ENCODE measurements at regions not wholly inside any gene's neighbourhood (a gene's known extent, or its start where the extent isn't known, plus 50 kb on each side); places are given as distances from the start of the nearest gene placed in this dataset.

- in situ Hi-C loops (cut with MboI): no loop called here
- H4K20me1 ChIP-seq (ENCODE audit: insufficient read depth): no peaks in the 10 kb centered on the region
These were observed 146.5 kb downstream of the SH3BGRL start for GRCh38 chrX:81348388-81348787.

DNA sequence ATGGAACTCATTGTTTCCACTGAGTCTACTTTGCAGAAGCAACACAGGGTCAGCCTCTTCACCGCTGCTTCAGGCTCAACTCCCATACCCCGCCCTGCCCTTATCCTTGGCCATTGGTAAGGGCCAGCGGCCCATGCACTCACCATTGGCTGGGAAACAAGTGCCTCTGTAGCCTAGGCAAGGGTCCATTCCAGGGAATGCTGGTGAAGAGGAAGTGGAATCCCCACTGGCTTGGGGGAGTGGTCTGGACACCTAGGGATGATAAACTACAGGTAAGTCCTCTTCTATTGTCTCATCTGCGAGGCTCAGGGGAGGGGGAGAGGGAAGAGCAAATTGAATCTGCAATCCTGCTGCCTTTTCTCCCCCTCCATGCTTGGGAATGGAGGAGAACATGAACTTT lies 153.1 kb downstream of the SH3BGRL start:
- Histone ChIP-seq H3K27ac (no peak overlapping the region), H3K36me3 (ENCODE audit: low read depth) (no peaks in the 10 kb centered on the region), H3K4me1 (ENCODE audit: insufficient read depth) (no peaks in the 10 kb centered on the region), H4K20me1 (ENCODE audit: insufficient read depth) (no peaks in the 10 kb centered on the region), H3K9me2 (ENCODE audit: insufficient read depth) (no peaks in the 10 kb centered on the region), H3K79me2 (ENCODE audit: insufficient read depth) (no peaks in the 10 kb centered on the region), H3K4me3 (no peak overlapping the region), H3K27me3 (replicated peaks; ENCODE audit: insufficient read depth) (no peaks in the 10 kb centered on the region), H2AFZ (no peak overlapping the region), H3K9ac (no peak overlapping the region), H3F3A (ENCODE audit: insufficient read depth) (no peaks in the 10 kb centered on the region), H3K4me2 (ENCODE audit: unreplicated experiment) (no peak overlapping the region), H3K9me3 (ENCODE audit: low read depth) (no peaks in the 10 kb centered on the region)
- no peak for TF ChIP-seq EZH2phosphoT487 (IDR thresholded peaks at IDR 0.05; ENCODE audit: insufficient read depth, low read depth)
- no peak for TF ChIP-seq EZH2 (IDR thresholded peaks at IDR 0.05; ENCODE audit: insufficient read depth, poor library complexity, severe bottlenecking)
- DNase-seq: no peak
- in situ Hi-C loops (cut with MboI): no loop called here
- WGBS, 2 experiments (ENCODE audit: low coverage in 1 of 2, low lambda C conversion rate in 2 of 2, missing lambda C conversion rate in 2 of 2): 88 to 90% methylated on average over 4 of the region's 4 CpGs

More at GRCh38 chrX:81348388-81348787, 146.5 kb downstream of the SH3BGRL start:
- Histone ChIP-seq H3K4me1 (ENCODE audit: insufficient read depth) (no peaks in the 10 kb centered on the region), H3K27me3 (replicated peaks; ENCODE audit: insufficient read depth) (no peaks in the 10 kb centered on the region), H3K9me2 (ENCODE audit: insufficient read depth) (no peaks in the 10 kb centered on the region), H3K79me2 (ENCODE audit: insufficient read depth) (no peaks in the 10 kb centered on the region), H3K27ac (no peak overlapping the region), H3K36me3 (ENCODE audit: low read depth) (no peaks in the 10 kb centered on the region), H3K4me2 (ENCODE audit: unreplicated experiment) (no peak overlapping the region), H3K9me3 (ENCODE audit: low read depth) (no peaks in the 10 kb centered on the region), H2AFZ (no peak overlapping the region), H3K9ac (no peak overlapping the region), H3K4me3 (no peak overlapping the region), H3F3A (ENCODE audit: insufficient read depth) (no peaks in the 10 kb centered on the region)
- no peak for DNase-seq
- 96% methylated on average over 2 to 3 of the region's 3 CpGs for WGBS, 2 experiments (ENCODE audit: low coverage in 1 of 2, low lambda C conversion rate in 2 of 2, missing lambda C conversion rate in 2 of 2)
- no peak for TF ChIP-seq EZH2 (IDR thresholded peaks at IDR 0.05; ENCODE audit: insufficient read depth, poor library complexity, severe bottlenecking)
- TF ChIP-seq EZH2phosphoT487 (IDR thresholded peaks at IDR 0.05; ENCODE audit: insufficient read depth, low read depth): no peak

DNA sequence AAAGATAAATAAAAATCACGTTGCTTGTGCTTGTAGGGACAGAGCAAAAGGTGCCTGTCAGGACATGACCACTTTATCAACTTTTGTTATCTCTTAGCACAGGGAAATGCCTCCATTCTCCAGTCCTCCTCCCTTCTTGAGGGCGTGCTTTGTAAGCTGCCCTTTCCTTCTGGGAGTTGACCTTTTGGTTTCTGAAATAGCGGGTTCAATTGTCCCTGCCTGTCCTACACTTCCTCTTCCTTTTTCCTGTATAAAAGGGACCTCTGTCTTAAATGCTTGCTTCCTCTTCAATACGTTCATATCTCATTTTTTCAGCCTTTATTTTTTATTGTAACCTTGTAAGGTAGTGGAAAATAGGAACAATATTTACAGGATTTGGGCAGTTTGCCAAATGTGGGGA lies 153.5 kb downstream of the SH3BGRL start:
- in situ Hi-C loops (cut with MboI): no loop called here
- WGBS, 2 experiments (ENCODE audit: low coverage in 1 of 2, low lambda C conversion rate in 2 of 2, missing lambda C conversion rate in 2 of 2): 84 to 92% methylated on average over 4 of the region's 4 CpGs
- TF ChIP-seq EZH2phosphoT487 (IDR thresholded peaks at IDR 0.05; ENCODE audit: insufficient read depth, low read depth): no peak
- TF ChIP-seq EZH2 (IDR thresholded peaks at IDR 0.05; ENCODE audit: insufficient read depth, poor library complexity, severe bottlenecking): no peak
- Histone ChIP-seq H3K79me2 (ENCODE audit: insufficient read depth) (no peaks in the 10 kb centered on the region), H3K36me3 (ENCODE audit: low read depth) (no peaks in the 10 kb centered on the region), H3K4me1 (ENCODE audit: insufficient read depth) (no peaks in the 10 kb centered on the region), H3K9me3 (ENCODE audit: low read depth) (no peaks in the 10 kb centered on the region), H3F3A (ENCODE audit: insufficient read depth) (no peaks in the 10 kb centered on the region), H3K4me2 (ENCODE audit: unreplicated experiment) (no peak overlapping the region), H3K27ac (no peak overlapping the region), H4K20me1 (ENCODE audit: insufficient read depth) (no peaks in the 10 kb centered on the region), H3K27me3 (replicated peaks; ENCODE audit: insufficient read depth) (no peaks in the 10 kb centered on the region), H3K9ac (no peak overlapping the region), H3K4me3 (no peak overlapping the region), H2AFZ (no peak overlapping the region), H3K9me2 (ENCODE audit: insufficient read depth) (no peaks in the 10 kb centered on the region)
- no peak for DNase-seq

- 52 to 75% methylated on average over 1 to 3 of the region's 3 CpGs for WGBS, 2 experiments (ENCODE audit: low coverage in 1 of 2, low lambda C conversion rate in 2 of 2, missing lambda C conversion rate in 2 of 2)
- no peaks in the 10 kb centered on the region for H3K79me2 ChIP-seq (ENCODE audit: insufficient read depth)
- no peak overlapping the region for H2AFZ ChIP-seq
- H3F3A ChIP-seq (ENCODE audit: insufficient read depth): no peaks in the 10 kb centered on the region
- no peaks in the 10 kb centered on the region for H3K27me3 ChIP-seq (replicated peaks; ENCODE audit: insufficient read depth)
- in situ Hi-C loops (cut with MboI): no loop called here
- H3K9me2 ChIP-seq (ENCODE audit: insufficient read depth): no peaks in the 10 kb centered on the region
- H3K36me3 ChIP-seq (ENCODE audit: low read depth): no peaks in the 10 kb centered on the region
- H3K27ac ChIP-seq: no peak overlapping the region
- no peaks in the 10 kb centered on the region for H3K4me1 ChIP-seq (ENCODE audit: insufficient read depth)
- H3K4me2 ChIP-seq (ENCODE audit: unreplicated experiment): no peak overlapping the region
- TF ChIP-seq EZH2 (IDR thresholded peaks at IDR 0.05; ENCODE audit: insufficient read depth, poor library complexity, severe bottlenecking) (no peak), EZH2phosphoT487 (IDR thresholded peaks at IDR 0.05; ENCODE audit: insufficient read depth, low read depth) (no peak)
- no peaks in the 10 kb centered on the region for H3K9me3 ChIP-seq (ENCODE audit: low read depth)
- H3K4me3 ChIP-seq: no peak overlapping the region
- DNase-seq: no peak
- H3K9ac ChIP-seq: no peak overlapping the region
- no peaks in the 10 kb centered on the region for H4K20me1 ChIP-seq (ENCODE audit: insufficient read depth)
These were observed 165.4 kb downstream of the SH3BGRL start for GRCh38 chrX:81367291-81367690.

- 2 to 4% methylated on average over 2 of the region's 2 CpGs for WGBS, 2 experiments (ENCODE audit: low coverage in 1 of 2, low lambda C conversion rate in 2 of 2, missing lambda C conversion rate in 2 of 2)
- H3K9me3 ChIP-seq (ENCODE audit: low read depth): no peaks in the 10 kb centered on the region
- TF ChIP-seq EZH2 (IDR thresholded peaks at IDR 0.05; ENCODE audit: insufficient read depth, poor library complexity, severe bottlenecking): no peak
- no peak for TF ChIP-seq EZH2phosphoT487 (IDR thresholded peaks at IDR 0.05; ENCODE audit: insufficient read depth, low read depth)
These were observed 175.4 kb downstream of the SH3BGRL start for GRCh38 chrX:81377329-81377728.

More at GRCh38 chrX:81377329-81377728, 175.4 kb downstream of the SH3BGRL start:
- in situ Hi-C loops (cut with MboI): loop anchor here (25.0 kb wide), 2 partner anchors 215 to 490 kb away; no protein-coding TSS in a partner anchor
- Histone ChIP-seq H3K36me3 (ENCODE audit: low read depth) (no peaks in the 10 kb centered on the region), H3K4me2 (ENCODE audit: unreplicated experiment) (no peak overlapping the region), H3F3A (ENCODE audit: insufficient read depth) (no peaks in the 10 kb centered on the region), H3K9ac (no peak overlapping the region), H3K79me2 (ENCODE audit: insufficient read depth) (no peaks in the 10 kb centered on the region), H2AFZ (no peak overlapping the region), H3K4me1 (ENCODE audit: insufficient read depth) (no peaks in the 10 kb centered on the region), H3K9me2 (ENCODE audit: insufficient read depth) (no peaks in the 10 kb centered on the region), H4K20me1 (ENCODE audit: insufficient read depth) (no peaks in the 10 kb centered on the region), H3K27me3 (replicated peaks; ENCODE audit: insufficient read depth) (no peaks in the 10 kb centered on the region), H3K4me3 (no peak overlapping the region), H3K27ac (no peak overlapping the region)
- DNase-seq: peak; percentile 37
